Stomach (tissue), 8 donors: ENCODE measurements at regions not wholly inside any gene's neighbourhood (a gene's known extent, or its start where the extent isn't known, plus 50 kb on each side); places are given as distances from the start of the nearest gene placed in this dataset.
A peak's percentile ranks its signal among the peaks of the same experiment; 100 is the strongest.

ENCODE experiments used
- DNase-seq, 2 donors: peaks; one replicate each; pipeline versions ENCODE4 v3.0.0 to v3.0.0-alpha.2; 2013 to 2019
- H3K27ac ChIP-seq, 5 donors: fragments of 200-600 bp in 4 of 5; sonication (generic) in 4 of 5; one replicate each; pipeline ENCODE4 v1.5.1; 2013 to 2019; ENCODE audit warnings: mild to moderate bottlenecking in 1 of 5, moderate library complexity in 1 of 5
- H3K27me3 ChIP-seq, 3 donors: fragments of 200-600 bp; sonication (generic); one replicate each; pipeline ENCODE4 v1.5.1; 2017 to 2019; ENCODE audit warnings: mixed run types in 1 of 3
- H3K36me3 ChIP-seq, 4 donors: fragments of 200-600 bp; sonication (generic); 1 replicate in 3 of 4; 2 replicates in 1 of 4; pipeline ENCODE4 v1.5.1; 2016 to 2019
- H3K4me1 ChIP-seq, 4 donors: fragments of 200-600 bp; sonication (generic); one replicate each; pipeline ENCODE4 v1.5.1; 2016 to 2019
- H3K4me3 ChIP-seq, 4 donors: fragments of 200-600 bp; sonication (generic) in 3 of 4; one replicate each; pipeline ENCODE4 v1.5.1; 2016 to 2019; ENCODE audit warnings: mild to moderate bottlenecking in 1 of 4
- H3K9me3 ChIP-seq, 4 donors: fragments of 200-600 bp; sonication (generic); one replicate each; pipeline ENCODE4 v1.5.1; 2016 to 2019
- CTCF ChIP-seq, 7 experiments: fragments of 450-650 bp in 4 of 7; fragments of 200-600 bp in 3 of 7; sonication (generic) in 3 of 7; IDR thresholded peaks; one replicate each; pipeline ENCODE4 v1.5.1; 2016 to 2019; ENCODE audit warnings: antibody characterized with exemption in 7 of 7, control low read depth in 2 of 7, mild to moderate bottlenecking in 1 of 7
- EP300 ChIP-seq: sonication (generic); formaldehyde crosslinking; IDR thresholded peaks from one replicate; pipeline ENCODE4 v1.6.1; 2017; ENCODE audit warnings: antibody characterized with exemption
- POLR2A ChIP-seq, 4 donors: fragments of 450-650 bp; IDR thresholded peaks; one replicate each; pipeline ENCODE4 v1.6.1; 2016; ENCODE audit warnings: antibody characterized with exemption in 4 of 4, control low read depth in 2 of 4, mild to moderate bottlenecking in 1 of 4, moderate library complexity in 1 of 4
- POLR2AphosphoS5 ChIP-seq, 3 donors: sonication (generic); formaldehyde crosslinking; IDR thresholded peaks; one replicate each; pipeline ENCODE4 v1.6.1; 2016; ENCODE audit warnings: antibody characterized with exemption in 3 of 3
- WGBS, 5 donors: extraction: QIAGEN DNeasy Blood & Tissue Kit in 3 of 5; methylation state at CpG; one replicate each; pipeline versions ENCODE4 v1.1.5 to v1.1.7; 2013 to 2018; 5-methylcytosine and 5-hydroxymethylcytosine counted together
- intact Hi-C: fragments of 100-400 bp; cut with DNase I; formaldehyde crosslinking; loops from one replicate; pipeline ENCODE4 v1.15.1; 2023; ENCODE audit warnings: low total_unique reads
- donor health status: healthy with polysubstance abuse.
- donor health status: Bipolar disorder and iron deficiency.
- donor health status: healthy.

DNA sequence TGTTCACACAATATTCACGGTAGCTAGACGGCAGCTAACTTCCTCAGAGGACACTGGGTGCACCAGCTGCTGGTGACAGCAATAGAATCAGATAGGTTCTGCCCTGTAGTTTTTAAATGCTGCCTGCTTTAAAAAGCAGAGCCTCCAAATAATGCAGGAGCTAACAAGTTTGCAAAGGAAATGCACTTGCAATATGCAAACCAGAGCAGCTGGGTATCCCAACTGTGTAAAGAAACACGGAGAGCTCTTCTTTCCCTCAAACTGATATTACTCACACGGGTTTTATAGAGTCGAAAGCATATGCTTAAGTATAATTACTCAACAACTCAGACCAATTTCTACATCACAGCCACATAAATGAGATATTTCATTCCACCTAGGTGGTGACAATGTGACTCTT lies 432.7 kb downstream of the TFAP2A start:
- TF ChIP-seq POLR2AphosphoS5 (IDR thresholded peaks at IDR 0.05) (no peak), POLR2A (IDR thresholded peaks at IDR 0.05) (no peak), CTCF (IDR thresholded peaks at IDR 0.05) (no peak), EP300 (no peak)
- H3K4me1 ChIP-seq = no peaks in the 10 kb centered on the region
- H3K36me3 ChIP-seq = no peaks in the 10 kb centered on the region
- no peak overlapping the region for H3K4me3 ChIP-seq
- intact Hi-C loops = no loop called here
- no peak overlapping the region for H3K27ac ChIP-seq
- H3K27me3 ChIP-seq = no peaks in the 10 kb centered on the region
- DNase-seq = no peak
- H3K9me3 ChIP-seq = no peaks in the 10 kb centered on the region
- 68 to 84% (median 70%) methylated on average over 5 of the region's 5 CpGs for WGBS, 5 donors

- WGBS, 5 donors = 76 to 90% (median 85%) methylated on average over 5 of the region's 5 CpGs
- Histone ChIP-seq H3K9me3 (no peaks in the 10 kb centered on the region), H3K27ac (no peak overlapping the region), H3K27me3 (no peaks in the 10 kb centered on the region), H3K4me3 (no peak overlapping the region), H3K36me3 (no peaks in the 10 kb centered on the region), H3K4me1 (no peaks in the 10 kb centered on the region)
- TF ChIP-seq CTCF (IDR thresholded peaks at IDR 0.05) (no peak), EP300 (no peak), POLR2AphosphoS5 (IDR thresholded peaks at IDR 0.05) (no peak), POLR2A (IDR thresholded peaks at IDR 0.05) (no peak)
- DNase-seq = no peak
- intact Hi-C loops = no loop called here
These were observed 434.9 kb downstream of the TFAP2A start for GRCh38 chr6:9979996-9980395.

DNA sequence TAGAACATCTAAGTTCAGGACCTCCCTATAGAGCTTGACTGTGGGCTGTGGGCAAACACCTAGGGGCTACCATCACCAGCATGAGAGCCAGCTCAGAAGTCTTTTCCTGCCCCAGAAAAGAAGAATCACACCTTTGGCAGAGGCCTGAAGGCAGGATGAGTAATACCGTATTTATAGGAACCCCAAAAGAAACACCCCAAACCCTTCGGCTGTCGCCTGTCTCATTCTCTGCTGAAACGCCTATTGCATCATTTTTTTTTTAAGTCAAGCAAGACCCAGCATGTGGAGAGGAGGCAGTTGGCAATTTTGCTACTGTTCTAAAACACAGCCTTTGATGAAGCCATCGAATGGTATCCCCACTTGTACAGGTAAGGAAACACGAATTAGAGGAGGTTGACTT lies 436.4 kb downstream of the TFAP2A start:
- Histone ChIP-seq H3K36me3 (no peaks in the 10 kb centered on the region), H3K27ac (no peak overlapping the region), H3K4me3 (no peak overlapping the region), H3K4me1 (no peaks in the 10 kb centered on the region), H3K27me3 (no peaks in the 10 kb centered on the region), H3K9me3 (no peaks in the 10 kb centered on the region)
- 81 to 94% (median 88%) methylated on average over 6 of the region's 6 CpGs for WGBS, 5 donors
- TF ChIP-seq POLR2AphosphoS5 (IDR thresholded peaks at IDR 0.05) = no peak
- TF ChIP-seq POLR2A (IDR thresholded peaks at IDR 0.05) = no peak
- TF ChIP-seq CTCF (IDR thresholded peaks at IDR 0.05) = no peak
- no peak for TF ChIP-seq EP300
- DNase-seq = no peak
- intact Hi-C loops = no loop called here

- Histone ChIP-seq H3K4me1 (no peaks in the 10 kb centered on the region), H3K27me3 (no peaks in the 10 kb centered on the region), H3K4me3 (no peak overlapping the region), H3K27ac (no peak overlapping the region), H3K36me3 (no peaks in the 10 kb centered on the region), H3K9me3 (no peaks in the 10 kb centered on the region)
- intact Hi-C loops = no loop called here
- TF ChIP-seq CTCF (IDR thresholded peaks at IDR 0.05) = no peak
- TF ChIP-seq POLR2AphosphoS5 (IDR thresholded peaks at IDR 0.05) = no peak
- no peak for TF ChIP-seq EP300
- no peak for TF ChIP-seq POLR2A (IDR thresholded peaks at IDR 0.05)
- peak in 1 of 2 donors; percentile 16 for DNase-seq
- WGBS, 5 donors = 4 to 19% (median 10%) methylated on average over 2 of the region's 2 CpGs
These were observed 437.5 kb downstream of the TFAP2A start for GRCh38 chr6:9977411-9977810.

GRCh38 chr6:9961646-9962045 lies 453.2 kb downstream of the TFAP2A start:
- Histone ChIP-seq H3K27me3 (no peaks in the 10 kb centered on the region), H3K36me3 (no peaks in the 10 kb centered on the region), H3K4me3 (no peak overlapping the region), H3K4me1 (no peaks in the 10 kb centered on the region), H3K9me3 (no peaks in the 10 kb centered on the region), H3K27ac (no peak overlapping the region)
- TF ChIP-seq CTCF (IDR thresholded peaks at IDR 0.05) = no peak
- intact Hi-C loops = no loop called here
- no peak for DNase-seq
- 80 to 95% (median 84%) methylated on average over 5 of the region's 5 CpGs for WGBS, 5 donors
